ENCODE measurements at regions not wholly inside any gene's neighbourhood (a gene's known extent, or its start where the extent isn't known, plus 50 kb on each side); places are given as distances from the start of the nearest gene placed in this dataset.
A peak's percentile ranks its signal among the peaks of the same experiment; 100 is the strongest.

GRCh38 chr4:29521281-29521680 lies 1198.9 kb upstream of the PCDH7 start:
- no peak for DNase-seq (ENCODE audit: low read depth)

DNA sequence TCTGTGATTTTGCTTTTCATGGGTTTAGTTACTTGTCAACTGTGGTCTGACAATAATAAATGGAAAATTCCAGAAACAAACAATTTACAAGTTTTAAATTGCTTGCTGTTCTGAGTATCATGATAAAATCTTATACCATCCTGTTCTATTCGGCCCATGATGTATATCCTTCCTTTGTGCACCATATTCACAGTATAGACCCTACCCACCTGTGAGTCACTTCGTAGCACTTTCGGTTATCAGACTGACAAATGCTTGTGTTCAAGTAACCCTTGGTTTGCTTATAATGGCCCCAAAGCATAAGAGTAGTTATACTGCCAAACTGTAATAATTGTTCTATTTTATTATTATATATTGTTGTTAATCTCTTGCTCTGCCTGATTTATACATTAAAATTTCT lies 1183.4 kb upstream of the PCDH7 start:
- no peak for DNase-seq (ENCODE audit: low read depth)

- DNase-seq (ENCODE audit: low read depth) = peak; percentile 57
These were observed 1181.1 kb upstream of the PCDH7 start for GRCh38 chr4:29538889-29539646.

- no peak for DNase-seq (ENCODE audit: low read depth)
These were observed 1179.6 kb upstream of the PCDH7 start for GRCh38 chr4:29540439-29541102.

GRCh38 chr4:29541757-29542156 lies 1178.4 kb upstream of the PCDH7 start:
- DNase-seq (ENCODE audit: low read depth) = no peak

DNA sequence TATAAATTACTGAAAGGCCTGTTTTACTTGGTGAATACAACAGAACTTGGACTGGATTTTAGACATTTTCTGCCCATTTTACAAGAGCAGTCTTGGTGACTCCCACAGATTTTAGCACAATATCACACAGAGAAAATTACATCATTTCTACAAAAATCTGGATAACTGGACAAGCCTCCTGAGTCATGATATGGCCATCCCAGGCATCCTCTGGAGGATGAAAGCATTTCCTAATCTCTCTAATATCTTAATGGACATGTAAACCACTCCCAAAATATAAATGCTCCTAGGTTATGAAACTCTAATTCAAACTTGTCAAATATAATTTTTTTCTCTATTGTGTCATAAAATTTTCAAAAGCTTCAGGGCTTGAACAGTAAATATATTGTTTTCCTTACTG lies 1170.8 kb upstream of the PCDH7 start:
- DNase-seq (ENCODE audit: low read depth) = no peak

DNA sequence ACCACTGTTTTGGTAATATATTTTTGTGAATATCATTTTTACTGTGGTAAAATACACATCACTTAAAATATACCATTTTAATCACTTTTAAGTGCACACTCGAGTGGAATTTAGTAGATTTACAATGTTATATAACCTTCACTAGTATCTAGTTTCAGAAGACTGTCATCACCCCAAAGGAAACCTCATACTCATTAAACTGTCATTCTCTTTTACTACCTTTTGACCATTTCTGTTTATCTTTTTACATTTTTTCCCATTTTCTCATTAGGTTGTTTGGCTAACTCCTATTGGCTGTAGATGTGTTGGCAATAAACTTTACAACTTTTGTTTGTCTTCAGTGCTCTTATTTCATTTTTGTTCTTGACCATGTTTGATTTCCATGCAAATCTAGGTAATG lies 1168.3 kb upstream of the PCDH7 start:
- DNase-seq (ENCODE audit: low read depth) = no peak

- DNase-seq (ENCODE audit: low read depth) = peak; percentile 67
These were observed 1166.3 kb upstream of the PCDH7 start for GRCh38 chr4:29553846-29554245.

DNA sequence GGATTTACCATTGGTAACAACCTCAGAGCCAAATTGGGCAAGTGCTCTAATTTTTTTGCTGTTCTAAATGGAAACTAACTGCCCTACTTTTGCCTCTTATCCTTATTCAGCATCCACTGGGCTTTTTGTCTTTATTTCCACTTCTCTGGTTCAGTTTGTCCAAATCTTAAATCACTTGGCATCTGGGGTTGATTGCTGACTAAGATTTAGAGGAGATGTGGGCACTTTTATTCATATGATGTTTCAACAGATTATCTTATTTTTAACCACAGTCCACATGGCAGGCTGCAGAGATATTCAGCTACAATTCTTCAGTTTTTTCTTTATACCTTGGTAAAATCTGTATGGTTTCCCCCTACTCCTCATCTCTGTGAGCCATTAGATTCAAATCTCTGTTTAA lies 1161.4 kb upstream of the PCDH7 start:
- no peak for DNase-seq (ENCODE audit: low read depth)

DNA sequence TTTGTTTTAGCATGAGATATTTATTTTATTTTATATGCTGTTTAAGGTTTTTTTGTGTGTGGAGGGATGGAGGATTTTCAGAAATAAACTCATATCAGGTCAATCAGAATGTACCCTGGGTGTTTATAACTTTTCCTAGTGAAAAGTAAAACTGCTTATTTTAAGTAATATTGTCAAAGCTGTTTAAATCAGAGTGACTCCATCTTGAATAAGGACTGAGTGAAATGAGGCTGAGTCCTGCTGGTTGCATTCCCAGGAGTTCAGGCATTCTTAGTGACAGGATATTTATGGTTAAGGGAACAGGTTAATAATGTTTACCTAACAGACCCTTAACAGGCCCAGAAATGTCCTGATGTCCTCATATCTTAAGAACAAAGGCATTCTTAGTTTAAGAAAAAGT lies 1160.9 kb upstream of the PCDH7 start:
- DNase-seq (ENCODE audit: low read depth) = peak; percentile 18

GRCh38 chr4:29560452-29560851 lies 1159.7 kb upstream of the PCDH7 start:
- peak; percentile 80 for DNase-seq (ENCODE audit: low read depth)

DNA sequence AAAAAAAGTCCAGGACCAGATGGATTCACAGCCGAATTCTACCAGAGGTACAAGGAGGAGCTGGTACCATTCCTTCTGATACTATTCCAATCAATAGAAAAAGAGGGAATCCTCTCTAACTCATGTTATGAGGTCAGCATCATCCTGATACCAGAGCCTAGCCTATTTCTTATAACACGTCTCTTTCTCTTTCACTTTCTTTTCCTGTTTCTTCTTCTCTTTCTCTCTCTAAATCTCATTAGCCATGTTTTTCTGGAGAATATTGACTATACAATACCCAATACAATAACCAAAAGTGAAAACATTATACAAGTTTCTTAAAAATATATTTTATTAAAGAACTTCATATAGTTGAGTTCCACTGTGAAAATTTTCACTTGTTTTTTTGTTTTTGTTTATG lies 1154.9 kb upstream of the PCDH7 start:
- no peak for DNase-seq (ENCODE audit: low read depth)

DNA sequence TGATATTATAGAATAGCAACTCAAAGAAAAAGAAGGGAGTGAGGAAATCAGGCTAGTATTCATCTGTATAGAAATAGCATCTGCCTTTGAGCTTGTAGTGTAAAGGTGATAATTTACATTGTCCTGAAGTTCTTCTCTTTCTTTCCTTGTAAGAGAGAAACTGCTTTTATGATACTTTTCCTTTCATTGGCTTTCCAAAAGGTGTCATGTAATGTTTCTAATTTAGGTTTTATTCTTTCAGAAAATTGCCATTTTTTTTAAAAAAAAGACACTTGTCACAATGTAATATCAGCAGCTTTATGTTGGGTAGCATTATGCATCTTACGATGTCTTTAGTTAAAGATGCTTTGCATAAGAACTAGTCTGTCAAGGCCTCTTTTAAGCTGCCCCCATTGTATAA lies 1153.8 kb upstream of the PCDH7 start:
- no peak for DNase-seq (ENCODE audit: low read depth)

- DNase-seq (ENCODE audit: low read depth) = no peak
These were observed 1148.8 kb upstream of the PCDH7 start for GRCh38 chr4:29571322-29571721.

- DNase-seq (ENCODE audit: low read depth) = no peak
These were observed 1141.8 kb upstream of the PCDH7 start for GRCh38 chr4:29578329-29578728.

- no peak for DNase-seq (ENCODE audit: low read depth)
These were observed 1138.7 kb upstream of the PCDH7 start for GRCh38 chr4:29581457-29581856.

DNA sequence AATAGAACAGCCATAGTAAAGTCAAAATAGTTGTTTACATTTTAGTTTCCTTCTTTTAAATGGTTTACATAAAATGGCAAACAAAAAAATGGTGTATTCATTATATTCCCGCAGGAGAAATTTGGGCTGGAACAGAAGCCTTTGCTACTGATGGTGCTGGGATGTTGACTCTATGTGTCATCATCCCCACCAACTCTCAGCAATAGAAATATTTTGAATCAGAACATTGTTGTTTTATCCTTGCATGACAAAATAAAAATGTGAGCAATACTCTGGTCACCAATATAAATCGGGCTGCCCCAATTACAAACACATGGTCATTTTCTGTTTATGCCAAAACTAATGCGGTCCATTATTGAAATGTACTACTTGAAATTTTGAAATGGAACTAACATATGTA lies 1131.6 kb upstream of the PCDH7 start:
- DNase-seq (ENCODE audit: low read depth) = no peak

- no peak for DNase-seq (ENCODE audit: low read depth)
These were observed 1123.9 kb upstream of the PCDH7 start for GRCh38 chr4:29596228-29596627.

DNA sequence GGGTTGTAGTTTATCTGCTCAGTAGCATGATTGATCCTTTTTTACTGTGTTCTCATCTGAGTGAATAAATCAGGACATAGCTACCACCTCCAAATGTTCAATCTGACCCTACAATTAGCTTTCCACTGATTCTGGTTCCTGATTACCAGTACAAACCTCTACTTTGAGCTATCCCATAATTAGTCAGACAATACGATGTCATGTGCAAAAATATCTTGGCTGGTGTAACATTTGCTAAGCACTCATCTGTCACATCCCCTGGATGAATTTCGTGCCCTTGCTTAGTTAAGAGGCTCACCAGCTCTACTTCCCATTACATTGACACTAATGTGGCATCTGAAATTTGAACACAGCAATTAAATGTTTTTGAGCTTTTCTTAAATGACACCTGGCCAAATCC lies 1101.0 kb upstream of the PCDH7 start:
- no peak for DNase-seq (ENCODE audit: low read depth)

GRCh38 chr4:29632199-29632598 lies 1088.0 kb upstream of the PCDH7 start:
- no peak for DNase-seq (ENCODE audit: low read depth)

DNA sequence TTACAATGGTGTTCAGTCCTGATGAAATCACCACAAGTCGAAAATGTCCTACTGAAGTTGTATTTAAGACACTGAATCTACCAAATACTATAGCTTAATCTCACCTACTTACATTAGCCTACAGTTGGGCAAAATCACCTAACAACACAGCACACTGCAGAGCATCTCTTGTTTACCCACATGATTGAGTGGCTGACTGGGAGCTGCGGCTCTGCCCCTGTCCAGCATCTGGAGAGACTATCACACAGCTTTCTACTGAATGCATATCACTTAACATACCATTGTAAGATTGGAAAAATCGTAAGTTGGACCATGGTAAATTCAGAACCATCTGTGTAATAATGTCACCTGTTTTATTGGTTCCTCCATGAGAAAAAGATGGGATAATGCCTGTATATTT lies 1083.2 kb upstream of the PCDH7 start:
- DNase-seq (ENCODE audit: low read depth) = no peak

DNA sequence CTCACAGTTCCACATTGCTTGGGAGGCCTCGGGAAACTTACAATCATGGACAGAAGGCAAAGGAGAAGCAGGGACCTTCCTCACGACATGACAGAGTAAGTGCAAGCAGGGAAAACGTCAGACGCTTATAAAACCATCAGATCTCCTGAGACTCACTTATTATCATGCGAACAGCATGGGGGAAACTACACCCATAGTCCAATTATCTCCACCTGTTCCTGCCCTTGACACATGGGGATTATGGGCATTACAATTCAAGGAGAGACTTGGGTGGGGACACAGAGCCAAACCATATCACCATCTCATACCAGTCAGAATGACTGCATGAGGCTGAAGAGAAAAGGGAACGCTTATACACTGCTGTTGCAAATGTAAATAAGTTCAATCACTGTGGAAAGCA lies 1066.9 kb upstream of the PCDH7 start:
- DNase-seq (ENCODE audit: low read depth) = no peak

DNA sequence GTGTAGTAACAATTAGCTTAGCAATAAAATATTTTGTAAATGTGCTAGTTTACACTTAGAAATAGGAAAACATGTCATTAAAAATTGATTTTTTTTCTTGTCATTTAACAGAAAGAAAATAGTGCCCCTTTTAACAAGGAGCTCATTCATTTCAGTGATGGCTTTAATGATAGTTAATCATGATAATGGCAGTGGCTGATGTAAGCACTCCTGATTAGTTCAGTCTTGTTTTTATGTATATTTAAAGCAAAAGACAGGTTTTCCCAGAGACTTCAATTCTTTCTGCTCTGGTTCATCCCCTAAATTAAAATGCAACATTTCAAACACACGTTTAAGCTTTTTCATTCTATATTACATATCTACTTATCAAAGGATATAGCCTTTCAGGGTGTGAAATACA lies 1039.5 kb upstream of the PCDH7 start:
- no peak for DNase-seq (ENCODE audit: low read depth)

GRCh38 chr4:29704059-29704458 lies 1016.1 kb upstream of the PCDH7 start:
- DNase-seq (ENCODE audit: low read depth) = no peak

All from renal cortical epithelial cell (primary cell).